Caco-2 (cell line): ENCODE measurements at regions not wholly inside any gene's neighbourhood (a gene's known extent, or its start where the extent isn't known, plus 50 kb on each side); places are given as distances from the start of the nearest gene placed in this dataset.

Experiments used
- BruUV-seq: library from RNA; stranded (reverse); fragments of 400-500 nt; replicated peaks from 2 replicates; lab custom pipeline; 2021; lab: Mats Ljungman, UMichigan
- CTCF ChIA-PET: fragments of 300-600 bp; sonication (Branson Sonifier 250); formaldehyde crosslinking; loops from one replicate; lab custom pipeline; 2022; ENCODE audit warnings: antibody characterized with exemption; lab: Charles Lee
- POLR2A ChIA-PET: fragments of 300-600 bp; sonication (Branson Sonifier 250); formaldehyde crosslinking; loops from one replicate; lab custom pipeline; 2022; ENCODE audit warnings: antibody characterized with exemption; lab: Charles Lee
- DNase-seq, 2 experiments: peaks; one replicate each; pipeline versions ENCODE4 v3.0.0 to v3.0.0-alpha.2; 2020 to 2022
- H3K27me3 ChIP-seq: replicated peaks from 2 replicates; pipeline ENCODE4 v1.6.0; 2011; ENCODE audit warnings: low read length; ENCODE audit not compliant: control insufficient read depth, insufficient read depth
- H3K36me3 ChIP-seq: 2 replicates; pipeline ENCODE4 v1.5.1; 2011; ENCODE audit warnings: low read length; ENCODE audit not compliant: control insufficient read depth, insufficient read depth
- H3K4me1 ChIP-seq: fragments of 250-450 bp; sonication (Bioruptor Pico); 2 replicates; pipeline ENCODE4 v1.5.1; 2020; ENCODE audit warnings: mild to moderate bottlenecking
- H3K4me3 ChIP-seq: 2 replicates; pipeline ENCODE4 v1.5.1; 2011; ENCODE audit warnings: low read depth, mild to moderate bottlenecking, control low read depth, low read length
- H3K9me3 ChIP-seq: fragments of 250-450 bp; sonication (Bioruptor Pico); 2 replicates; pipeline ENCODE4 v1.5.1; 2020; ENCODE audit warnings: mild to moderate bottlenecking, moderate library complexity
- H3K27ac Mint-ChIP-seq: one replicate; pipeline ENCODE4 v1.8.0; 2022; ENCODE audit warnings: mixed read lengths; ENCODE audit not compliant: unreplicated experiment
- H3K27me3 Mint-ChIP-seq: one replicate; pipeline ENCODE4 v1.8.0; 2022; ENCODE audit warnings: mixed read lengths; ENCODE audit not compliant: insufficient read depth, unreplicated experiment
- H3K36me3 Mint-ChIP-seq: one replicate; pipeline ENCODE4 v1.8.0; 2022; ENCODE audit warnings: mild to moderate bottlenecking, mixed read lengths; ENCODE audit not compliant: insufficient read depth, unreplicated experiment
- H3K4me1 Mint-ChIP-seq: one replicate; pipeline ENCODE4 v1.8.0; 2022; ENCODE audit warnings: low read depth, mixed read lengths; ENCODE audit not compliant: unreplicated experiment
- H3K4me3 Mint-ChIP-seq: one replicate; pipeline ENCODE4 v1.8.0; 2022; ENCODE audit warnings: mild to moderate bottlenecking, moderate library complexity, mixed read lengths; ENCODE audit not compliant: unreplicated experiment
- H3K9me3 Mint-ChIP-seq: one replicate; pipeline ENCODE4 v1.8.0; 2022; ENCODE audit warnings: mixed read lengths; ENCODE audit not compliant: unreplicated experiment
- CTCF ChIP-seq, 2 experiments: fragments of 200-600 bp in 1 of 2; IDR thresholded peaks; 1 replicate in 1 of 2; 2 replicates in 1 of 2; pipeline versions ENCODE4 v1.5.1 to v1.8.0; 2011 to 2022; ENCODE audit warnings: antibody characterized with exemption in 1 of 2, control low read depth in 1 of 2, inconsistent platforms in 1 of 2, low read depth in 1 of 2, low read length in 1 of 2, mild to moderate bottlenecking in 1 of 2, moderate library complexity in 1 of 2; ENCODE audit not compliant: insufficient read depth in 1 of 2, severe bottlenecking in 1 of 2, unreplicated experiment in 1 of 2
- intact Hi-C: fragments of 100-400 bp; cut with micrococcal nuclease; formaldehyde crosslinking; loops from one replicate; pipeline ENCODE4 v1.10.0; 2022; ENCODE audit not compliant: unreplicated experiment

GRCh38 chr4:62210486-62210885, 1010.4 kb downstream of the ADGRL3 start:
- Mint-ChIP-seq H3K9me3 (no peaks in the 10 kb centered on the region), H3K4me1 (no peaks in the 10 kb centered on the region), H3K4me3 (no peak overlapping the region), H3K36me3 (no peaks in the 10 kb centered on the region), H3K27ac (no peak overlapping the region), H3K27me3 (peaks cover 5% of the 10 kb centered on the region)
- ChIA-PET POLR2A (no interaction called here), CTCF (no interaction called here)
- Histone ChIP-seq H3K36me3 (no peaks in the 10 kb centered on the region), H3K27me3 (no peaks in the 10 kb centered on the region), H3K4me3 (no peak overlapping the region), H3K9me3 (no peaks in the 10 kb centered on the region), H3K4me1 (no peaks in the 10 kb centered on the region)
- no TSS peak for BruUV-seq
- DNase-seq = no peak
- no peak for TF ChIP-seq CTCF (IDR thresholded peaks at IDR 0.05; ENCODE audit: insufficient read depth in 1 of 2, low read depth in 1 of 2, low read length in 1 of 2, severe bottlenecking in 1 of 2, unreplicated experiment in 1 of 2)
- intact Hi-C loops = no loop called here

GRCh38 chr4:62209757-62210485, 1009.8 kb downstream of the ADGRL3 start:
- TF ChIP-seq CTCF (IDR thresholded peaks at IDR 0.05; ENCODE audit: insufficient read depth in 1 of 2, low read depth in 1 of 2, low read length in 1 of 2, severe bottlenecking in 1 of 2, unreplicated experiment in 1 of 2) = no peak
- intact Hi-C loops = no loop called here

DNA sequence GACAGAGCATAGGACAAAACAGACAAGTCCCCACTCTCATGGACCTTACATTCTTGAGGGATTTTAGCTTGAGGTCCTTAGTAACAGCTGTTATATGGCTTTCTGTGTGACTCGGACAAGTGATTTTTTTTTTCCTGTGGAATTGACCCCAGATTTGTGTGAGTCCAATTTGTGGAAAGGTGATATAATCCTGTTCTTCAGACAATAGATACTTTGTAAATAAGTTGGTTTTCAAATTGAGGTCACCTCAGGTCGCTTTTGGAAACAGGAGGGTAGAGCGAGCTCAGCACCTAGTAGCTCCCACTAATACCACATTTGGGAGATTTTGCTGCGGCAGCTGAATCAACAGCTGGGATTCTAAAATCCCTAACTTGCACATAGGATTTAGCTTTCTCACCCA, 1008.8 kb downstream of the ADGRL3 start:
- TF ChIP-seq CTCF (IDR thresholded peaks at IDR 0.05; ENCODE audit: insufficient read depth in 1 of 2, low read depth in 1 of 2, low read length in 1 of 2, severe bottlenecking in 1 of 2, unreplicated experiment in 1 of 2) = no peak
- no peak overlapping the region for H3K4me3 Mint-ChIP-seq
- H3K27ac Mint-ChIP-seq = no peak overlapping the region
- no peak for DNase-seq
- BruUV-seq = no TSS peak
- no peaks in the 10 kb centered on the region for H3K9me3 Mint-ChIP-seq
- no peak overlapping the region for H3K4me3 ChIP-seq
- H3K27me3 Mint-ChIP-seq = no peaks in the 10 kb centered on the region
- no peaks in the 10 kb centered on the region for H3K36me3 ChIP-seq
- ChIA-PET CTCF (no interaction called here), POLR2A (no interaction called here)
- intact Hi-C loops = no loop called here
- H3K27me3 ChIP-seq = no peaks in the 10 kb centered on the region
- no peaks in the 10 kb centered on the region for H3K9me3 ChIP-seq
- no peaks in the 10 kb centered on the region for H3K4me1 Mint-ChIP-seq
- H3K4me1 ChIP-seq = no peaks in the 10 kb centered on the region
- H3K36me3 Mint-ChIP-seq = no peaks in the 10 kb centered on the region

More at GRCh38 chr4:62209757-62210485, 1009.8 kb downstream of the ADGRL3 start:
- H3K4me3 Mint-ChIP-seq = no peak overlapping the region
- DNase-seq = no peak
- no peaks in the 10 kb centered on the region for H3K9me3 Mint-ChIP-seq
- ChIA-PET POLR2A (no interaction called here), CTCF (no interaction called here)
- no peaks in the 10 kb centered on the region for H3K36me3 ChIP-seq
- H3K27me3 Mint-ChIP-seq = peaks cover 5% of the 10 kb centered on the region
- no peaks in the 10 kb centered on the region for H3K36me3 Mint-ChIP-seq
- H3K27ac Mint-ChIP-seq = no peak overlapping the region
- no peaks in the 10 kb centered on the region for H3K4me1 ChIP-seq
- H3K9me3 ChIP-seq = no peaks in the 10 kb centered on the region
- no peak overlapping the region for H3K4me3 ChIP-seq
- no peaks in the 10 kb centered on the region for H3K4me1 Mint-ChIP-seq
- no TSS peak for BruUV-seq
- no peaks in the 10 kb centered on the region for H3K27me3 ChIP-seq
